ENCODE measurements at regions not wholly inside any gene's neighbourhood (a gene's known extent, or its start where the extent isn't known, plus 50 kb on each side); places are given as distances from the start of the nearest gene placed in this dataset.

DNA sequence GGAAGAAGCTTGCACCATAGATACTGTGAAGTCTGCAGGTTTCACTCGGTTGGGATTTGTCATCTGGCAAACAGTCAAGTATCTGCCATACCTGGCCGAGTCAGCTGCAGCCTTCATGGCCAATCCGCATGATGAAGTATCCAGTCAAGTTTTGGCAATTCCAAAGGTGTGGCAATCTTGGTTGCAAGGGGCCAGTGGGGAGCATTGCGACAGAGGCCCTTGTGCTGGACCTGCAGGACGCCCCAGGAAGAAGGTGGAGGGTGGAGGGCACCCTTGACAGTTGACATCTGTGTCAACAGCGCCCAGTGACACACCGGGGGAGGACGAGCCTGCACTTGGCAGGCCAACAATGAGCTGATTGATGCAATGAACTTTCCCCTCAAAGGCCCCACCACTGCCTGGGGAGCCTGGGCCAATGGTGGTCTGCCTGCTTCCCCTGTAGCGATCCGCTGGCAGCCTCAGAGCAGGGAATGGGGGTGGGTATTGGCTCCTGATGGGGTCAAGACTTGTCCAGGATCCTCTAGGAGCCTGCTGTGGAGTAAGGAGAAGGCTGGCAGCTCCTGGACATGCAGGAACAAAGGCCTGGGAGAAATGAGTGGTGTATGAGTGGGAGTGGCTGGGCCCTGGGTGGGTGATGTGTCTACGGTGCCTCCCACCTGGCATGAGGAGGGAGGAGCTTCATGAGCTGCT, 122.8 kb upstream of the PITX1 start (continued):
- TF ChIP-seq ZNF7 (CRISPR knock-in tag; IDR thresholded peaks at IDR 0.05) (no peak), TEAD2 (CRISPR knock-in tag; IDR thresholded peaks at IDR 0.05) (no peak), ZNF589 (CRISPR knock-in tag; conservative IDR thresholded peaks at IDR 0.05) (peak; percentile 65; the same call in 1 of the 2 replicates), CBFB (CRISPR knock-in tag; IDR thresholded peaks at IDR 0.05) (peak; percentile 76; the same call in 1 of the 2 replicates), ZNF563 (CRISPR knock-in tag; IDR thresholded peaks at IDR 0.05) (0 out of 2 replicates have a peak, but pooled peaks have one; percentile 29), ZBTB1 (CRISPR knock-in tag; IDR thresholded peaks at IDR 0.05; ENCODE audit: borderline replicate concordance) (no peak), U2AF2 (IDR thresholded peaks at IDR 0.05; ENCODE audit: low read depth, low read length) (no peak), KAT7 (CRISPR knock-in tag; IDR thresholded peaks at IDR 0.05; ENCODE audit: borderline replicate concordance) (0 out of 2 replicates have a peak, but pooled peaks have one; percentile 45), FOSL2 (CRISPR knock-in tag; IDR thresholded peaks at IDR 0.05) (peak; percentile 96), MAZ (IDR thresholded peaks at IDR 0.05; ENCODE audit: borderline replicate concordance, low read depth, low read length) (peak; percentile 82; the same call in 1 of the 2 replicates), MAZ (CRISPR knock-in tag; IDR thresholded peaks at IDR 0.05; ENCODE audit: low read depth) (peak; percentile 87), ELF4 (CRISPR knock-in tag; IDR thresholded peaks at IDR 0.05; ENCODE audit: borderline replicate concordance) (no peak), TBX3 (IDR thresholded peaks at IDR 0.05; ENCODE audit: borderline replicate concordance) (peak; percentile 62; the same call in 1 of the 2 replicates), TBL1XR1 (IDR thresholded peaks at IDR 0.05; ENCODE audit: borderline replicate concordance, low read length, partially characterized antibody) (peak; percentile 47), ATF7 (IDR thresholded peaks at IDR 0.05) (no peak), ATF7 (CRISPR knock-in tag; IDR thresholded peaks at IDR 0.05) (peak; percentile 74; the same call in 1 of the 2 replicates), ZFX (CRISPR knock-in tag; IDR thresholded peaks at IDR 0.05; ENCODE audit: low read depth) (peak; percentile 79), RFXAP (CRISPR knock-in tag; IDR thresholded peaks at IDR 0.05; ENCODE audit: borderline replicate concordance) (peak; percentile 93; the same call in 1 of the 2 replicates)
- TF ChIP-seq, protein P1, sequence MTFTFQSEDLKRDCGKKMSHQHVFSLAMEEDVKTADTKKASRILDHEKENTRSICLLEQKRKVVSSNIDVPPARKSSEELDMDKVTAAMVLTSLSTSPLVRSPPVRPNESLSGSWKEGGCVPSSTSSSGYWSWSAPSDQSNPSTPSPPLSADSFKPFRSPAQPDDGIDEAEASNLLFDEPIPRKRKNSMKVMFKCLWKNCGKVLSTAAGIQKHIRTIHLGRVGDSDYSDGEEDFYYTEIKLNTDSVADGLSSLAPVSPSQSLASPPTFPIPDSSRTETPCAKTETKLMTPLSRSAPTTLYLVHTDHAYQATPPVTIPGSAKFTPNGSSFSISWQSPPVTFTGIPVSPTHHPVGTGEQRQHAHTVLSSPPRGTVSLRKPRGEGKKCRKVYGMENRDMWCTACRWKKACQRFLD (CRISPR knock-in tag; IDR thresholded peaks at IDR 0.05; ENCODE audit: borderline replicate concordance): no peak
- TF ChIP-seq, protein P2, sequence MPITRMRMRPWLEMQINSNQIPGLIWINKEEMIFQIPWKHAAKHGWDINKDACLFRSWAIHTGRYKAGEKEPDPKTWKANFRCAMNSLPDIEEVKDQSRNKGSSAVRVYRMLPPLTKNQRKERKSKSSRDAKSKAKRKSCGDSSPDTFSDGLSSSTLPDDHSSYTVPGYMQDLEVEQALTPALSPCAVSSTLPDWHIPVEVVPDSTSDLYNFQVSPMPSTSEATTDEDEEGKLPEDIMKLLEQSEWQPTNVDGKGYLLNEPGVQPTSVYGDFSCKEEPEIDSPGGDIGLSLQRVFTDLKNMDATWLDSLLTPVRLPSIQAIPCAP (CRISPR knock-in tag; IDR thresholded peaks at IDR 0.05; ENCODE audit: low read depth): no peak
- TF ChIP-seq, protein P3, sequence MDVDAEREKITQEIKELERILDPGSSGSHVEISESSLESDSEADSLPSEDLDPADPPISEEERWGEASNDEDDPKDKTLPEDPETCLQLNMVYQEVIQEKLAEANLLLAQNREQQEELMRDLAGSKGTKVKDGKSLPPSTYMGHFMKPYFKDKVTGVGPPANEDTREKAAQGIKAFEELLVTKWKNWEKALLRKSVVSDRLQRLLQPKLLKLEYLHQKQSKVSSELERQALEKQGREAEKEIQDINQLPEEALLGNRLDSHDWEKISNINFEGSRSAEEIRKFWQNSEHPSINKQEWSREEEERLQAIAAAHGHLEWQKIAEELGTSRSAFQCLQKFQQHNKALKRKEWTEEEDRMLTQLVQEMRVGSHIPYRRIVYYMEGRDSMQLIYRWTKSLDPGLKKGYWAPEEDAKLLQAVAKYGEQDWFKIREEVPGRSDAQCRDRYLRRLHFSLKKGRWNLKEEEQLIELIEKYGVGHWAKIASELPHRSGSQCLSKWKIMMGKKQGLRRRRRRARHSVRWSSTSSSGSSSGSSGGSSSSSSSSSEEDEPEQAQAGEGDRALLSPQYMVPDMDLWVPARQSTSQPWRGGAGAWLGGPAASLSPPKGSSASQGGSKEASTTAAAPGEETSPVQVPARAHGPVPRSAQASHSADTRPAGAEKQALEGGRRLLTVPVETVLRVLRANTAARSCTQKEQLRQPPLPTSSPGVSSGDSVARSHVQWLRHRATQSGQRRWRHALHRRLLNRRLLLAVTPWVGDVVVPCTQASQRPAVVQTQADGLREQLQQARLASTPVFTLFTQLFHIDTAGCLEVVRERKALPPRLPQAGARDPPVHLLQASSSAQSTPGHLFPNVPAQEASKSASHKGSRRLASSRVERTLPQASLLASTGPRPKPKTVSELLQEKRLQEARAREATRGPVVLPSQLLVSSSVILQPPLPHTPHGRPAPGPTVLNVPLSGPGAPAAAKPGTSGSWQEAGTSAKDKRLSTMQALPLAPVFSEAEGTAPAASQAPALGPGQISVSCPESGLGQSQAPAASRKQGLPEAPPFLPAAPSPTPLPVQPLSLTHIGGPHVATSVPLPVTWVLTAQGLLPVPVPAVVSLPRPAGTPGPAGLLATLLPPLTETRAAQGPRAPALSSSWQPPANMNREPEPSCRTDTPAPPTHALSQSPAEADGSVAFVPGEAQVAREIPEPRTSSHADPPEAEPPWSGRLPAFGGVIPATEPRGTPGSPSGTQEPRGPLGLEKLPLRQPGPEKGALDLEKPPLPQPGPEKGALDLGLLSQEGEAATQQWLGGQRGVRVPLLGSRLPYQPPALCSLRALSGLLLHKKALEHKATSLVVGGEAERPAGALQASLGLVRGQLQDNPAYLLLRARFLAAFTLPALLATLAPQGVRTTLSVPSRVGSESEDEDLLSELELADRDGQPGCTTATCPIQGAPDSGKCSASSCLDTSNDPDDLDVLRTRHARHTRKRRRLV (CRISPR knock-in tag; IDR thresholded peaks at IDR 0.05): 0 out of 2 replicates have a peak, but pooled peaks have one; percentile 23
- TF ChIP-seq, protein P4, sequence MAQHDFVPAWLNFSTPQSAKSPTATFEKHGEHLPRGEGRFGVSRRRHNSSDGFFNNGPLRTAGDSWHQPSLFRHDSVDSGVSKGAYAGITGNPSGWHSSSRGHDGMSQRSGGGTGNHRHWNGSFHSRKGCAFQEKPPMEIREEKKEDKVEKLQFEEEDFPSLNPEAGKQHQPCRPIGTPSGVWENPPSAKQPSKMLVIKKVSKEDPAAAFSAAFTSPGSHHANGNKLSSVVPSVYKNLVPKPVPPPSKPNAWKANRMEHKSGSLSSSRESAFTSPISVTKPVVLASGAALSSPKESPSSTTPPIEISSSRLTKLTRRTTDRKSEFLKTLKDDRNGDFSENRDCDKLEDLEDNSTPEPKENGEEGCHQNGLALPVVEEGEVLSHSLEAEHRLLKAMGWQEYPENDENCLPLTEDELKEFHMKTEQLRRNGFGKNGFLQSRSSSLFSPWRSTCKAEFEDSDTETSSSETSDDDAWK (CRISPR knock-in tag; IDR thresholded peaks at IDR 0.05): no peak

All from HepG2 (cell line).